ENCODE measurements at regions not wholly inside any gene's neighbourhood (a gene's known extent, or its start where the extent isn't known, plus 50 kb on each side); places are given as distances from the start of the nearest gene placed in this dataset.

- no peak for DNase-seq
These were observed 403.9 kb upstream of the LRRC7 start for GRCh38 chr1:69163779-69164178.

- DNase-seq, result no peak
These were observed 399.8 kb upstream of the LRRC7 start for GRCh38 chr1:69167876-69168275.

GRCh38 chr1:69171248-69171647 lies 396.5 kb upstream of the LRRC7 start:
- no peak for DNase-seq

GRCh38 chr1:69172003-69173000 lies 395.4 kb upstream of the LRRC7 start:
- peak; percentile 2 to 40 (median 18) for DNase-seq

GRCh38 chr1:69175053-69175452 lies 392.7 kb upstream of the LRRC7 start:
- DNase-seq, result no peak

- no peak for DNase-seq
These were observed 387.4 kb upstream of the LRRC7 start for GRCh38 chr1:69180358-69180757.

- no peak for DNase-seq
These were observed 382.3 kb upstream of the LRRC7 start for GRCh38 chr1:69185378-69185777.

- no peak for DNase-seq
These were observed 376.4 kb upstream of the LRRC7 start for GRCh38 chr1:69191335-69191734.

GRCh38 chr1:69195136-69195535 lies 372.6 kb upstream of the LRRC7 start:
- no peak for DNase-seq

- no peak for DNase-seq
These were observed 371.7 kb upstream of the LRRC7 start for GRCh38 chr1:69196071-69196470.

- DNase-seq, result no peak
These were observed 369.9 kb upstream of the LRRC7 start for GRCh38 chr1:69197816-69198215.

- no peak for DNase-seq
These were observed 366.0 kb upstream of the LRRC7 start for GRCh38 chr1:69201716-69202115.

GRCh38 chr1:69203166-69203565 lies 364.6 kb upstream of the LRRC7 start:
- no peak for DNase-seq

GRCh38 chr1:69213644-69214043 lies 354.1 kb upstream of the LRRC7 start:
- DNase-seq, result no peak

- DNase-seq, result no peak
These were observed 351.8 kb upstream of the LRRC7 start for GRCh38 chr1:69215883-69216282.

- DNase-seq, result no peak
These were observed 347.1 kb upstream of the LRRC7 start for GRCh38 chr1:69220672-69221071.

- DNase-seq, result no peak
These were observed 346.2 kb upstream of the LRRC7 start for GRCh38 chr1:69221524-69221923.

- no peak for DNase-seq
These were observed 344.6 kb upstream of the LRRC7 start for GRCh38 chr1:69223156-69223555.

GRCh38 chr1:69228501-69228900 lies 339.2 kb upstream of the LRRC7 start:
- DNase-seq, result no peak

- no peak for DNase-seq
These were observed 337.5 kb upstream of the LRRC7 start for GRCh38 chr1:69230208-69230607.

GRCh38 chr1:69233463-69233862 lies 334.3 kb upstream of the LRRC7 start:
- no peak for DNase-seq

- no peak for DNase-seq
These were observed 323.5 kb upstream of the LRRC7 start for GRCh38 chr1:69244211-69244610.

- DNase-seq, result no peak
These were observed 321.6 kb upstream of the LRRC7 start for GRCh38 chr1:69246109-69246508.

GRCh38 chr1:69246710-69247109 lies 321.0 kb upstream of the LRRC7 start:
- DNase-seq, result no peak

- DNase-seq, result no peak
These were observed 315.0 kb upstream of the LRRC7 start for GRCh38 chr1:69252696-69253095.
